ENCODE measurements at regions not wholly inside any gene's neighbourhood (a gene's known extent, or its start where the extent isn't known, plus 50 kb on each side); places are given as distances from the start of the nearest gene placed in this dataset.

DNA sequence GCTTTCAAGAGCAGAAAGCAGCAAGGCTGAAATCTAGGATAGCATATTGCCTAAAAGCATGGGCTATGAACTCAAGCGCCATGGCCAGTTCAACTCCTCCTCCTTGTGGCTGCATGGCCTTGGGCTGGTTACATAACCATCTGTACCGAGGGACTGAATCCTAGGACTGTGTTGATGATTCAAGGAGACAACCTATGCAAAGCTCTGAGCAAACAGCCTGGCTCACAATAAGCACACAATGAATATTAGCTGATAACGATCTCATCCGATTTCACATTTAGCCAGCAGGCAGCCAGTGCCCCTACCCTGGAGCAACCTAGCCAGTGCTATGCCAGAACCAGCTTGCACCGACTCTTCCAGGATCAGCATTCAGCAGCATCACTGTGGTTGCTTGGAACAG is 698.4 kb downstream of the TBC1D22A start:
- H3K4me3 ChIP-seq (ENCODE audit: low read length), result no peak overlapping the region
- DNase-seq (ENCODE audit: low read depth, low spot score), result no peak

DNA sequence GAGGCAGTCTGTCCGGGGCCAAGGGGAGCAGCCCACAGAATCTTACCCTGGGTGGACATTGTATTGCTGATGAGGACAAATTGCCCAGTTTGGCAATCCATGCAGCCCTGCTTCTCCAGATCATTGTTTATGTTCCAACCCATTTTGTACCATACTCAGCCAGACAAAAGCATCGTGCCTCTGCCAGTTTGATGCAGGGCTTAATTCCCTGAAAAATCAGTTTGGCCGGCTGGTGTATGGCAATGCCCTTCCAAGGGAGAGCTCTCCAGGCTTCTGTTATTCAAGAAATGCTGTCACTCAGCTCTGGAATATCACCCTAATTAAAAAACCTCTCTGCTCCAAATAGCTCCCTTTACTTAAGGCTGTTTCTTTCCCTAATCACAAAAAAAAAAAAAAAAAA is 697.7 kb downstream of the TBC1D22A start:
- DNase-seq (ENCODE audit: low read depth, low spot score), result no peak
- no peak overlapping the region for H3K4me3 ChIP-seq (ENCODE audit: low read length)

DNA sequence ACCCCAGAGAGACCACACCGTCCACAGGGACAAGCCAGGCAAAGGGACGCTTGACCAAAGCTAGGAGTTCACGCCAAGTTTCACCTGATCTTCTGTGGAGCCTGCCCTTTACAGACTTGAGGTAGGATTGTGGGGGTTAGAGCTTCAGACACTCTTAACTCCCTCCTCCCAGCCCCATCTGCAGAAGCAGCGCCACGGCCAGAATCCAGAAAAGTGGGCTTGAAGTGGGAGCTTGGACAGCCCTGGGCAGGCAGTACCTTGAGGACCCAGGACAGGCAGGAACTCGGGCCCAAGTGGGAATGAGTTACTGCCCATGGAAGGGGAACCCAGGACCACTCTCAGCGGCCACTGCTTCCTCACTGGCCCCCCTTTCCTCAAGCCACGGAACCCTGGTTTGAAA is 695.9 kb downstream of the TBC1D22A start:
- no peak for DNase-seq (ENCODE audit: low read depth, low spot score)
- no peak overlapping the region for H3K4me3 ChIP-seq (ENCODE audit: low read length)

DNA sequence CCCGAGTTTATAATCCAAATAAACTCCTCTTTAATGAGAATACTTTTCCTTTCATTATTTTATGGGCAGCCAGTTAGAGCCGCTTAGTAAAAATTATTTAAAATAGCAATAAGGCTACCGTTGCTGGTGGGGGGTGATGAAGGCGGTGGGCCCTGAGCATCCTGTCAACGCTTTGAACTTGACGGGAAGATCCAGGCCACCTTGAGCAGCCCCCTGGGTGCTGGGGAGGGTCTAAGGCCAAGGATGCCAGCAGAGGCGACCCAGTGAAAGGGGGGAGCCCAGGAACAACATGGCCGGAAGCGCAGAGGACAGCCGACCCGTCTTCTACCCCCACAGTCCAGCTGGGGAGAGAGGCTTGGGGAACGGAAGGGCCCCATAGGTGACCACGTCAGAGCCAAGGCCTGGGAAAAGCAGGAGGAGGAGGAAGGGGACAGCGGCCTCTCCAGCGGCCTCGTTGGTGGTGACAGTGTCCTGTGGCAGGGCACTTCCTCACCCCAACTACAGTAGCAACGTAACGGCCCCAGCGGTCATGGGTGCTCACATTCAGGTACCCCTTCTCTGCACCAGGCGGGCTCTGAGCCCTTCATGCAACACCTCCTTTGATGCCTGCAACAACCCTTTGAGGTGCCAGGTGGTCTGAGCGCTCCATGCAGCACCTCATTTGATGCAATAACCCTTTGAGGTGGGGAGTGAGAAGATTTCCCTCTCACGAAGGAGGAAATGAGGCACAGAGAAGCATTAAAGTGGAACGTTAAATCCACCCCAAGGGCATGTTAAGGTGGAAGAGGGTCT is 695.3 kb downstream of the TBC1D22A start:
- DNase-seq (ENCODE audit: low read depth, low spot score), result peak; percentile 91
- no peak overlapping the region for H3K4me3 ChIP-seq (ENCODE audit: low read length)

DNA sequence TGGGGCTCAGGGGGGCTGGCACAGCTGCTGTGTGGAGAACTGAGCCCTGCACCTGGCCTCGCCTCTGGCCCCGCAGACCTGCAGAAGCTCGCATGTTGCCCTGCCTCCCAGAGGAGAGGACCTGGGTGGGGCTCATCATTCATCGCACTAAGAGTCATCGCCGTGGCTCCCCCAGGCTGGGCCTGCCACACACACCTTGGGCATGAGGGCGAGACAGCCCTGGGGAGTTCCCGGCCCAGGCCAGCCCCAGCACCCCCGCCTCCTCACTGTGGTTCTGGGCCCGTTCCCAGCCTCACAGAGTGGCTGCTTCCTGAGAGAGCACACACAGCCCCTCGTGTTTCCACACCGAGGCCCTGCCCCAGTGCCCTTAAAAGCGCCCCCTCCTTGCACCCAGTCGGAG is 694.6 kb downstream of the TBC1D22A start:
- H3K4me3 ChIP-seq (ENCODE audit: low read length), result no peak overlapping the region
- DNase-seq (ENCODE audit: low read depth, low spot score), result no peak

DNA sequence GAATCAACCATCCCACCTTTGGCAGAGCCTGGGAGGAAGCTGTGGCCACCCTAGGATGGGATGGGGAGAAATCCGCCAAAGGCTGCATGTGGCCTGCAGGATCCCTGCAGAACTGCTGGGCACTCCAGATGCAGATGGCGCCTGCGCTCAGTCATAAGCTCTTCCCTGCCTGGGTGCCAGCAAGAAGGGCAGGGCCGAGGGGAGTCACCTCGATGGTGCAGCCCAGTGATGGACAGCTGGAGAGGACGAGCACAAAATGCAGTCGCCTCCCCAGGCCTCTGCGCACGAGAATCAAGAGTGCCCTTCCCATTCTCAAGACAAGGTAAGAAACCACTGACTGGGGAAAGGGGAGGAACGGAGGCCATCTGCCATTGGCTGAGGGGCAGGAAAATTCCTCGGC is 693.6 kb downstream of the TBC1D22A start:
- H3K4me3 ChIP-seq (ENCODE audit: low read length), result no peak overlapping the region
- no peak for DNase-seq (ENCODE audit: low read depth, low spot score)

DNA sequence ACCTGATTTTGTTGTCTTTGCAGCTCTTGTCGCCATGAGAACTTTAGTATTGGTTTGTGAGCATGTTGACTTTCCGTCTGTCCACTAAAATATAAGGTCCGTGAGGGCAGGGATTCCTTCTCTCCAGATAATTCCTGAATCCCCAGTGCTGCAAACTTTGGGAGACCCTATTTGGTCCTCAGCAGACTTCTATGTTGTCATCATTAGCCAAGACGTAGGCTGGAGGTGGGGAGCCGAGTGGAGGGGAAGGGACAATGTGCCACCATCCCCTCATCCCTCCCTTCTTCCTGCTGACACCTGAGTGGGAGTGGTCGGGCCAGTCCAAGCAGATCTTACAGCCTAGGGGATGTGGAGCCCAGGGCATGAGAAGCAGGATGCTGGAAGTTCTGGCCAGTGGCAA is 690.6 kb downstream of the TBC1D22A start:
- no peak overlapping the region for H3K4me3 ChIP-seq (ENCODE audit: low read length)
- DNase-seq (ENCODE audit: low read depth, low spot score), result no peak

DNA sequence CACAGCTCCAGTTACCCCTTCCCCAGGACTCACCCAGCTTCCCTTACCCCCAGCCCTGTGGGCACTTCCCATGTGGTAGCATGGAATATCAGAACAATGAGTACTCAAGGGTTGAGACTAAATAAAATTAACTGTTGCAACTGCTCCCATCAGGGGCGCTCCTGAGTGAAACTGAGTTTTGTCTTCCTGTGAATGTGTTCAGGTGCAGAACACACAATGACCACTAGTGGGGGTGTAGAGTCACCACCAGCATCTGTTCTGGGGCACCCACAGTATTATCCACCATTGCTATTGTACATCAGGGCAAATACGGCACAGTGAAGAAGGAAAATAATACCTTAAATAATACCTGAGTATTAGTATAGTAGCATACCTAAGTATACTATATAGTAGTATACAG is 689.7 kb downstream of the TBC1D22A start:
- H3K4me3 ChIP-seq (ENCODE audit: low read length), result no peak overlapping the region
- peak; percentile 22 for DNase-seq (ENCODE audit: low read depth, low spot score)

DNA sequence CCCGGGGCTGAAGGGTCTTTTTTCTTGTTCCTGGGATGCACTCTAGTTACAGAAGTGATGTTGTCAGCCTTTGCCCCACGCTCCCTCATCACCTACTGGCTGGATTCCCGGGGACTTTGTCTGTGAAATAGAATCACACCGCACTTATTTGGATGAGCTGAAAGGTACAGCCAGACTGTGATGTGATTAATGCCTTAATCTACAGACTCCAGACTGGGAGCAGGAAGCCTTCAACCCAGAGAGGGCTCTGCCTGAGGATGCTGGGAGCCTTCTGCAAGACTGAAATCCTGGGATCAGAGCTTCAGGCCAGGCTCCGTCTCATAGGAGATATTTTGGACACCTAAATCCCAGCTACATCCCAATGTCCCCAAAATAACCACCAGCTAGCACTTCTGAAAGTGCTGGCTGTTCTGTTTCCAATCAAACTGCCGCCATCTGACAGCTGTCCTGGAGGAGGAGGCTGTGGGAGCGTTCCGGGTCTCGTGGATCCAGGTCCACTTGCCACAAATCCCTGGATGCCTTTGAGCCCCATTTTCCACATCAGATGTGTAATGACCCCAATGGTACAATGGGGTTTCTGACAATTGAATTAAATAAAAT is 688.5 kb downstream of the TBC1D22A start:
- no peak for DNase-seq (ENCODE audit: low read depth, low spot score)
- no peak overlapping the region for H3K4me3 ChIP-seq (ENCODE audit: low read length)

DNA sequence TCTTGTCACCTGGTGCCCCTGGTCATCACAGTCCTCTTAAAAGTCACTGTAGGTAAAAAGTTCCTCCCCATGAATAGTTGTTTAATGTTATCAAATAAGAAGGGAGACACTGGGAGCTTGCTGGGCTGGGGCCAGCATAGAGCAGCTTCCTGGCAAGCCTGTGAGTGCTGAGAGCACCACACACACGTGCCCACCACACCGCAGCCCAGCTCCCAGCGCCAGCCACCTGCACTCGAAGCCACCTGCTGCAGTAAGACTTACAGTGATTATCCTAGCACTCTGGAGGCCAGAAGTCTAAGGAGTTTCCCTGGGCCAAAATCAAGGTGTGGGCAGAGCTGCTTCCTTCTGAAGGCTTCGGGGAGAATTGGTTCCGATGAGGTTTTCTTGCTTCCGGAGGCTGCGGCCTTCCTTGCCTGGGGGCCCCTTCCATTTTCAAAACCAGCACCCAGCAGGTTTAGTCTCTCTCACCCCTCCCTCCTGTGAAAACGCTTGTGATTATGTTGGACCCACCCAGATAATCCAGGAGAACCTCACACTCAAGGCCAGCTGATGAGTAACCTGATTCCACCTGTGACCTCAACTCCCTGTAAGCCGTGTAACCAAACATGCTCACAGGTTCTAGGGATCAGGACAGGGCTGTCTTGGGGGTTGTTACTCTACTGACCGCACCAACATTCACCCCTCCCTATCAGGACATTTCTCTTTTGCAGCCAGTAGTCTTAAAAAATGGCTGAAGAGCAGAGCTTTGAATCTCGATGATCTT is 687.2 kb downstream of the TBC1D22A start:
- H3K4me3 ChIP-seq (ENCODE audit: low read length), result no peak overlapping the region
- DNase-seq (ENCODE audit: low read depth, low spot score), result peak; percentile 51

DNA sequence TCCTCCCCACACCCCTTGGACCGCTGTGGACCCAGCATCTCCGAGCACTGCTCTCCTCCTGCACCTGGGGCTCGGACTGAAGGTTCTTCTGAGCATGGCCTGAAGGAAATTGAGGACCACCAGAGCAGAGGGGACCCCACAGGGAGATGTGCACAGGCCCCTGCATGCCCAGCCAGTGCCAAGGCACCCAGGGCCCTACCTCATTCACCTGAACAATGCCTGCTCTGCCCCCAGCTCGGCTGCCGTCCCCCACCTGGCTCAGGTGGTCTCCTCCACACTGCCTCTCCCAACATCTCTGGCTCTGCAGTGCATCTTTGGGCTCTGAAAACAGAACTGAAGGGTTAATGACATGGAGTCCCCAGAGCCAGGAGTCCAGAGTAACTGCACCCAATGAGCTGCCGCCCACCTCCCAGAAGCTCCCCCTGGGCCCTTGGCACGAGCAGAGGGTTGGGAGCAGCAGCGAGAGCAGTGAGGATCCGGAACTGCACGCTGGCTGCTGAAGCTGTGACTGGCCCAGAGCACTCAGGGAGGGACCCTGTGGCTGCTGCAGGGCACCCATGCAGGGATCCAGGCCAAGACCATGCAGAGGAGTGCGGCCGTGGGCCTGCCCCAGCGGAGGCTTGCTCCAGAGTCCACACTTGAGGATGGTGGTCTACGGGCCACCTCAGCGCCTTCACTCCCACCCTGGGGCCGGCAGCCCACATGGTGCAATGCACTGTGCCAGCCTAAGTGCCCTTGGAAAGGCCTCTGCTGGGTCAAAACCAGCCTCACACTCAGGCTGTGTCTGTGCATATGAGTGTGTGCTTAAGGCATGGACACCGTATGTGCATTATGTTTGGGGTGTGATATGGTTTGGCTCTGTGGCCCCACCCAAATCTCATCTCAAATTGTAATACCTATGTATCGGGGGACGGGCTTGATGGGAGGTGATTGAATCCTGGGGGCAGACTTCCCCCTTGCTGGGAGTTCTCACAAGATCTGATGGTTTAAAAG is 686.1 kb downstream of the TBC1D22A start:
- no peak for DNase-seq (ENCODE audit: low read depth, low spot score)
- no peak overlapping the region for H3K4me3 ChIP-seq (ENCODE audit: low read length)

DNA sequence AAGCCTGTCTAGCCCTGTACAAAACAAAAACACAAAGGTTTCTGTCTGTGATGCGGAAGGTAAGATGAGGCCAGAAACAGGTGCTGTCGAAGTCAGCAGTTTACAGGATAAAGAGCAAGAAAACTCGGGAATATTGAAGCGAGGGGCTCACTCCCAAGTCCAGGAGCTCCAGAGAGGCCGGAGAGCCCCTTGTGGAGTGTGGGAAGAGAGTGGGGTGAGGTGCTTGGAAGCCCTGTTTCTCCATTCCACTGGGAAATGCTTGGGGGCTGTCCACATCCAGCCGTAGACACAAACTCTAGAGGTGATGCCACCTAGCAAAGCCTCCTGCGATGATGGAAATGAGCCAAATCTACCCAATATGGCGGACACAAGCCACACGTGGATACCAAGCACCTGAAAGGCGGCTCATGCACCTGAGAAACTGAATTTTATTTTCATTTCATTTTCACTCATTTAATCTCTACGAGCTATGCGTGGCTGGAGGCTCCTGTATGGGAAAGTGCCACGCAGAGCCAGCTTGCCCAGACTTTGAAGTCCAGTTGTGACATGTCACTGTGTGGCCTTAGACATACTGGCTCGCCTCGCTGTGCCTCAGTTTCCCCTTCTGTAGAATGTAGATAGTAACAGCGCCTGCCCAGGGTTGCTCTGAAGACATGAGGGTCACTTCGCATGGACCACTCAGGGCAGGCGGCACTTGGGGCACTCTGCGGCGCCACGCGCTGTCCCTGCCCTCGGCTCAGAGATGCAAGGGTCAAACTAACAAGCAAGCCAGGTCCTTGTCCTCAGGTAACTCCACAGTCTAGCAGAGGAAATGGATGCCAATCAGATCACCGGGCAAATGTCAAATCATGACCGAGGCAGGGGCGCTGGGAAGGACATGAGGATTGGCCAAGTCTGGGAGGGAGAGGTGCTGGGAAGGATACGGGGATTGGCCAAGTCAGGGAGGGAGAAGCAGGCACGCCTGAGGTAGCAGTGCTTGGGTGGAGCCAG is 684.7 kb downstream of the TBC1D22A start:
- no peak overlapping the region for H3K4me3 ChIP-seq (ENCODE audit: low read length)
- DNase-seq (ENCODE audit: low read depth, low spot score), result no peak

DNA sequence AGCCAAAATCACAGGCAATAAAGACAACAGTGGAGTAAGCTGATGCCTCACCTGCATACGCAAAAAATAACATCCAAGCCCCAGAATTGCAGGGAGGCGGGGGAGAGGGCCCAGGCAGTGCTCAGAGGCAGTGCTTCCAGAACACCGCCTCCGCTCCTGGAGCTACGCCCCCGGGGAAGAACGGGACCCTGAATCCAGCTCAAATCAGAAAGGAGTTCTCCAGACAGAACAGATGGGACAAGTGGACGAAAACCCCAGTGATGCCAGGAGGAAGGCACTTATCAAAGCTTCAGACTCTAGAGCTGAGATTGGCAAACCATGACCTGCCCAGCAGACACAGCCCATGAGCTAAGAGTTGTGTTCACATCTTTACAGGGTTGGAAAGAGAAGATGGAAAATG is 683.9 kb downstream of the TBC1D22A start:
- no peak for DNase-seq (ENCODE audit: low read depth, low spot score)
- no peak overlapping the region for H3K4me3 ChIP-seq (ENCODE audit: low read length)

DNA sequence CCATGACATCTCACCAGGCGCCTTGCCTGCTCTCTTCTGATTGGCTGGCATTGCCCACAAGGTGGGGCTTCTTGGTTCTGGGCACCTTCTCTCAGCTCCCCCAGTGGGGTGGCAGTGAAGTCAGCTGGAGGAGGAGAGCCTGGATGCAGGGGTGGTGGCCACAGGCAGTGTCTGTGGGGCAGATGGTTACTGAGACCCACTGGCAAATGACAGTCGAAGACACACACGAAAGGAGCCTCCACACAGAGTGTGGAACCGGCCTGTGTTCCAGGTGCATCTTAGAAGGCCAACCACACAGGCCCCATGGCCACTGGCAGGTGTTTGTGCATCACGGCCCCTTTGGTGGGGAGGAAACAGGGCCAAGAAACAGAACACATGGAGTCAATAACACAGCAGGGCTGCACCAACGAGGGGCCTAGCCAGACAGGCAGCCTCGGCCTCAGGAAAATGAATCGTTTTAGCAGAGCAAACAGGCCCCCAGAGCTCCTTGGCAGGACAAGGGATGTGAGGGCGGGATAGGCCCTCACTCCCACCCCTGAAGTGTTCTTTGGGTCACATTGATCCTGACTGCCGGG is 683.4 kb downstream of the TBC1D22A start:
- no peak overlapping the region for H3K4me3 ChIP-seq (ENCODE audit: low read length)

DNA sequence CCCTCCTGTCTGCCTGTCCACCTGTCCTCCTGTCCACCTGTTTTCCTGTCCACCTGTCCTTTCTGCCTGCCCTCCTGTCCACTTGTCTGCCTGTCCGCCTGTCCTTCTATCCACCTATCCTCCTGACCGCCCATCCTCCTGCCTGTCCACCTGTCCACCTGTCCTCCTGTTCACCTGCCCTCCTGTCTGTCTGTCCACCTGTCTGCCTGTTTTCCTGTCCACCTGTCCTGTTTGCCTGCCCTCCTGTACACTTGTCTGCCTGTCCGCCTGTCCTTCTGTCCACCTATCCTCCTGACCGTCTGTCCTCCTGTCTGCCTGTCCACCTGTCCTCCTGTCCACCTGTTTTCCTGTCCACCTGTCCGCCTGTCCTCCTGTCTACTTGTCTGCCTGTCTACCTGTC is 682.8 kb downstream of the TBC1D22A start:
- no peak for DNase-seq (ENCODE audit: low read depth, low spot score)
- H3K4me3 ChIP-seq (ENCODE audit: low read length), result no peak overlapping the region

More for the DNA sequence above, 683.4 kb downstream of the TBC1D22A start:
- DNase-seq (ENCODE audit: low read depth, low spot score), result no peak

DNA sequence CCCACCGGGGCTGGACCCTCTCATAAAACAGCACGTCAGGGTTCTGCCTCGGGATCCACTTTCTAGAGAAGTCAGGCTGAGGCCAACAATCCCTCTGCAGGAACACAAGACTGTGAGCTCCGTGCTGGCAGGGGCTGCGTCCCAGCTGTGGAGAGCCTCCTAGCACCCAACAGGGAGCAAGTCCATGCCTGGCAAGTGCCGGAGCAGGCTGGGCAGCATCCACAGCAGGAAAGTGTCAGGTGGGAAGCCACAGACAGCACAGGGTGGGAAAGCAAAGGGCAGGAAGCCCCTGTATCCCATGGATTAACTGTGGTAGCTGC is 682.3 kb downstream of the TBC1D22A start:
- DNase-seq (ENCODE audit: low read depth, low spot score), result no peak
- H3K4me3 ChIP-seq (ENCODE audit: low read length), result no peak overlapping the region

DNA sequence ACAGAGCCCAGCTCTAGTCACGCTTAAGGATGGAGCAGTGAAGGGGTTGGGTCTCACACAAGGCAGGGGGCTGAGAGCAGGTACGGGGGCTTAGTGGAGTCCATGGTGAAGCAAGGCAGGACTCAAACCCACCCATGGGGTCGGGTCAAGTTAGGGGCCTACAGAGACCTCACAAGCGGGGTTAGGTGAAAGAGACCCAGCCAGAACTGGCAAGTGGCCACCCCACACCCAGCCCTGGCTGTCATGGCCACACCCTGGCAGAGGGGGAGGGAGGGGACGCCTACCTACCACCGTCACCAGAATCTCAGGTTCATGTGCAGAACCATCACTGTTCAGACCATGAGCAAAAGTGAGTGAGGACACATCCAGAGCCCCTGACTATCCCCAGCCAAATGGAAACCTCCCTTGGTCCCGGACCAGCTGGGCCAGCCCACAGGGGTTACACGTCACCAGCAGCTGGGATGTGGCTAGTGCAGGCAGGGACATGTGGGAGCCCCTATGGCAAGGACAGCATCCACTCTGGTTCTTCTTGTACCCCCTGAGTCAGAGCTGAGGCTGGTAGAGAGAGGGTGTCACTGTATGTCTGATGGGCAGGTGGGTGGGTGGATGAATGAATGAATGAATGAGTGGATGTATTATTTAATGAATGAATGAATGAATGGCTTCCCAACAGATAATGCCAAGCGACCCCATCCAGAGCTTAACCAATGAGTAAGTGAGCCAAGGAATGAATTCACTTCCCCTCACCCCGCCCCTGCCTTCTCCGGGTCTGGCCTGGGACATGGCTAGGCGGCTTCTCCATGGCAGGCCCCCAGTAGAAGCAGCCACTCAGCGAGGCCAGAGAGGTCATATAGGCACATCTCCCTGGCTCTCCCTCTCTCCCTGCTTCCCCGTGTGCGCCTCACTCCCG is 681.6 kb downstream of the TBC1D22A start:
- no peak overlapping the region for H3K4me3 ChIP-seq (ENCODE audit: low read length)
- DNase-seq (ENCODE audit: low read depth, low spot score), result no peak

All from Jurkat, Clone E6-1 (cell line).